Smooth muscle cell (in vitro differentiated cells): ENCODE measurements at regions not wholly inside any gene's neighbourhood (a gene's known extent, or its start where the extent isn't known, plus 50 kb on each side); places are given as distances from the start of the nearest gene placed in this dataset.
"Not testable (repeated sequence)": the region's sequence is repeated elsewhere in the genome, so short reads cannot be mapped to it uniquely, and the experiment has no call there.

Experiments used
- DNase-seq: peaks from one replicate; lab custom pipeline; 2025; ENCODE audit not compliant: unreplicated experiment; lab: John Stamatoyannopoulos, UW
- H2AFZ ChIP-seq: fragments of 200-600 bp; sonication (generic); 2 replicates; pipeline ENCODE4 v1.6.0; 2016; ENCODE audit warnings: antibody characterized with exemption, low read depth, mild to moderate bottlenecking
- H3F3A ChIP-seq: fragments of 200-600 bp; sonication (generic); 2 replicates; pipeline ENCODE4 v1.6.0; 2017; ENCODE audit warnings: antibody characterized with exemption, low read depth
- H3K27ac ChIP-seq: fragments of 200-600 bp; sonication (generic); 2 replicates; pipeline ENCODE4 v1.5.1; 2016; ENCODE audit warnings: low read depth, mild to moderate bottlenecking
- H3K27me3 ChIP-seq: fragments of 200-600 bp; sonication (generic); 2 replicates; pipeline ENCODE4 v1.6.1; 2016; ENCODE audit warnings: low read depth, mild to moderate bottlenecking
- H3K36me3 ChIP-seq: fragments of 200-600 bp; sonication (generic); 2 replicates; pipeline ENCODE4 v1.5.1; 2016; ENCODE audit warnings: low read depth
- H3K4me1 ChIP-seq: fragments of 200-600 bp; sonication (generic); 2 replicates; pipeline ENCODE4 v1.5.1; 2016; ENCODE audit warnings: low read depth
- H3K4me2 ChIP-seq: fragments of 200-600 bp; sonication (generic); 2 replicates; pipeline ENCODE4 v1.6.0; 2016; ENCODE audit warnings: mild to moderate bottlenecking
- H3K4me3 ChIP-seq: fragments of 200-600 bp; sonication (generic); 2 replicates; pipeline ENCODE4 v1.5.1; 2016; ENCODE audit warnings: mild to moderate bottlenecking
- H3K79me2 ChIP-seq: fragments of 200-600 bp; sonication (generic); 2 replicates; pipeline ENCODE4 v1.6.0; 2016; ENCODE audit warnings: low read depth, mild to moderate bottlenecking
- H3K9ac ChIP-seq: fragments of 200-600 bp; sonication (generic); 2 replicates; pipeline ENCODE4 v1.6.0; 2016; ENCODE audit warnings: low read depth
- H3K9me3 ChIP-seq: fragments of 200-600 bp; sonication (generic); replicated peaks from 2 replicates; pipeline ENCODE4 v1.5.1; 2016; ENCODE audit warnings: low read depth
- H4K20me1 ChIP-seq: fragments of 200-600 bp; sonication (generic); 2 replicates; pipeline ENCODE4 v1.6.0; 2016; ENCODE audit warnings: low read depth
- CTCF ChIP-seq: fragments of 200-600 bp; sonication (generic); IDR thresholded peaks from 2 replicates; pipeline ENCODE4 v1.5.1; 2017; ENCODE audit warnings: borderline replicate concordance, mild to moderate bottlenecking, antibody characterized with exemption; ENCODE audit not compliant: insufficient read depth, poor library complexity, severe bottlenecking
- WGBS: methylation state at CpG from one replicate; pipeline ENCODE4 v1.1.7; 2016; ENCODE audit warnings: low lambda C conversion rate; 5-methylcytosine and 5-hydroxymethylcytosine counted together

- Histone ChIP-seq H3K9me3 (no peaks in the 10 kb centered on the region), H3K27ac (no peak overlapping the region), H3K79me2 (no peaks in the 10 kb centered on the region), H3K36me3 (no peaks in the 10 kb centered on the region), H3K4me2 (no peak overlapping the region), H3F3A (no peaks in the 10 kb centered on the region), H3K9ac (no peak overlapping the region), H4K20me1 (no peaks in the 10 kb centered on the region), H2AFZ (no peak overlapping the region), H3K4me3 (no peak overlapping the region), H3K27me3 (no peaks in the 10 kb centered on the region), H3K4me1 (no peaks in the 10 kb centered on the region)
- 84% methylated on average over 14 of the region's 14 CpGs for WGBS
- no peak for TF ChIP-seq CTCF
- DNase-seq = no peak
These were observed 90.6 kb upstream of the UXS1 start for GRCh38 chr2:106284691-106285202.

- H3K36me3 ChIP-seq = no peaks in the 10 kb centered on the region
- no peaks in the 10 kb centered on the region for H3K27me3 ChIP-seq
- DNase-seq = no peak
- no peak overlapping the region for H3K27ac ChIP-seq
- H3K9ac ChIP-seq = no peak overlapping the region
- H3K4me2 ChIP-seq = no peak overlapping the region
- WGBS = 43% methylated on average over 5 of the region's 5 CpGs
- no peaks in the 10 kb centered on the region for H4K20me1 ChIP-seq
- H3K4me3 ChIP-seq = no peak overlapping the region
- H2AFZ ChIP-seq = no peak overlapping the region
- no peaks in the 10 kb centered on the region for H3K79me2 ChIP-seq
- no peaks in the 10 kb centered on the region for H3F3A ChIP-seq
- H3K9me3 ChIP-seq = no peaks in the 10 kb centered on the region
- TF ChIP-seq CTCF = no peak
- no peaks in the 10 kb centered on the region for H3K4me1 ChIP-seq
These were observed 90.2 kb upstream of the UXS1 start for GRCh38 chr2:106284255-106284654.

GRCh38 chr2:106283228-106284152, 89.4 kb upstream of the UXS1 start:
- not testable (repeated sequence) for H3F3A ChIP-seq, H3K27me3 ChIP-seq, H3K36me3 ChIP-seq, H3K79me2 ChIP-seq, DNase-seq, H2AFZ ChIP-seq, H3K4me2 ChIP-seq, H3K4me3 ChIP-seq, H3K4me1 ChIP-seq, H3K9ac ChIP-seq, H4K20me1 ChIP-seq, H3K27ac ChIP-seq, H3K9me3 ChIP-seq
- 64% methylated on average over 9 of the region's 9 CpGs for WGBS

GRCh38 chr2:106282462-106283170, 88.5 kb upstream of the UXS1 start:
- 92% methylated on average over 12 of the region's 12 CpGs for WGBS
- H3K4me3 ChIP-seq = no peak overlapping the region

GRCh38 chr2:106281907-106282430, 87.9 kb upstream of the UXS1 start:
- not testable (repeated sequence) for H3F3A ChIP-seq, H3K9ac ChIP-seq, H4K20me1 ChIP-seq, H3K4me1 ChIP-seq, H3K36me3 ChIP-seq, H3K27ac ChIP-seq, H2AFZ ChIP-seq, DNase-seq, H3K4me2 ChIP-seq, H3K9me3 ChIP-seq, H3K27me3 ChIP-seq, H3K79me2 ChIP-seq, H3K4me3 ChIP-seq
- 89% methylated on average over 10 of the region's 11 CpGs for WGBS

More at GRCh38 chr2:106282462-106283170, 88.5 kb upstream of the UXS1 start:
- H4K20me1 ChIP-seq = no peaks in the 10 kb centered on the region
- no peaks in the 10 kb centered on the region for H3K36me3 ChIP-seq
- TF ChIP-seq CTCF = no peak
- no peak overlapping the region for H3K4me2 ChIP-seq
- no peaks in the 10 kb centered on the region for H3K4me1 ChIP-seq
- H3F3A ChIP-seq = no peaks in the 10 kb centered on the region
- no peaks in the 10 kb centered on the region for H3K27me3 ChIP-seq
- H3K9me3 ChIP-seq = no peaks in the 10 kb centered on the region
- no peak overlapping the region for H2AFZ ChIP-seq
- H3K79me2 ChIP-seq = no peaks in the 10 kb centered on the region
- DNase-seq = no peak
- H3K27ac ChIP-seq = no peak overlapping the region
- H3K9ac ChIP-seq = no peak overlapping the region
